OCI-LY7 (cell line): ENCODE measurements at regions not wholly inside any gene's neighbourhood (a gene's known extent, or its start where the extent isn't known, plus 50 kb on each side); places are given as distances from the start of the nearest gene placed in this dataset.

Source experiments
- EZH2phosphoT487 ChIP-seq: fragments of 200-600 bp; sonication (generic); IDR thresholded peaks from 2 replicates; pipeline ENCODE4 v1.6.1; 2018; ENCODE audit warnings: low read depth, borderline replicate concordance, mild to moderate bottlenecking, mixed run types, antibody characterized with exemption, low read length, moderate library complexity, mixed read lengths
- TF ChIP-seq, protein P1 (sequence below): fragments of 200-600 bp; sonication (generic); conservative IDR thresholded peaks from 2 replicates; pipeline ENCODE4 v1.5.1; 2014; ENCODE audit warnings: mild to moderate bottlenecking, antibody characterized with exemption, low read length, moderate library complexity, mixed read lengths

DNA sequence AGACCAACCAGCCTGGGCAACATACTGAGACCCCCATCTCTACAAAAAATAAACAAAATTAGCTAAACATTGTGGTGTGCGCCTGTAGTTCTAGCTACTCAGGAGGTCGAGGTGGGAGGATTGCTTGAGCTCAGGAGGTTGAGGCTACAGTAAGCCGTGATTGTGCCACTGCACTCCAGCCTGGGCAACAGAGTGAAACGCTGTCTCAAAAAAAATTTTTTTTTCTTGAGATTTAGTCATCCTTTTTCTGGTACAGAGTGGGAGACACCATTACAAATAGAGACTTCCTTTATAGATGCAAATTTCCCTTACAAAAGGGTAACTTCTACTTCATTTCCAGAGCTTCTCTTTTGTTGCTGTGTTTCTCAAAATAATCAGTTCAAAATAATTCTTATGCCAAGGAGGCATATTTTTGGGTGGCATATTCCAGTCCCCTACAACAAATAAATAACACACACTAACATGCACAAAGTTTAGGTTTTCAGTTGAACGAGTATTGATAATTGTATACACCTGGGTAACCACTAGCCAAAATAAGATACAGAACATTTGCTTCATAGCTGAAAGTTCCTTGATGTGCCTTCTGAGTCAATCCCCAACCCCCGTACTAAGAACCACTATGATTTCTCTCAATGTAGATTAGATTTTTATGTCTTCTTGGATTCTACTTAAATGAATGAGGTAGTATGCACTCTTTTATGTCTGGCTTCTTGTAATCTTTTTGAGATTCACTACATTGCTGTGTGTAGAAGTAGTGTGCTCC is 248.9 kb upstream of the PROK2 start:
- TF ChIP-seq, protein P1, sequence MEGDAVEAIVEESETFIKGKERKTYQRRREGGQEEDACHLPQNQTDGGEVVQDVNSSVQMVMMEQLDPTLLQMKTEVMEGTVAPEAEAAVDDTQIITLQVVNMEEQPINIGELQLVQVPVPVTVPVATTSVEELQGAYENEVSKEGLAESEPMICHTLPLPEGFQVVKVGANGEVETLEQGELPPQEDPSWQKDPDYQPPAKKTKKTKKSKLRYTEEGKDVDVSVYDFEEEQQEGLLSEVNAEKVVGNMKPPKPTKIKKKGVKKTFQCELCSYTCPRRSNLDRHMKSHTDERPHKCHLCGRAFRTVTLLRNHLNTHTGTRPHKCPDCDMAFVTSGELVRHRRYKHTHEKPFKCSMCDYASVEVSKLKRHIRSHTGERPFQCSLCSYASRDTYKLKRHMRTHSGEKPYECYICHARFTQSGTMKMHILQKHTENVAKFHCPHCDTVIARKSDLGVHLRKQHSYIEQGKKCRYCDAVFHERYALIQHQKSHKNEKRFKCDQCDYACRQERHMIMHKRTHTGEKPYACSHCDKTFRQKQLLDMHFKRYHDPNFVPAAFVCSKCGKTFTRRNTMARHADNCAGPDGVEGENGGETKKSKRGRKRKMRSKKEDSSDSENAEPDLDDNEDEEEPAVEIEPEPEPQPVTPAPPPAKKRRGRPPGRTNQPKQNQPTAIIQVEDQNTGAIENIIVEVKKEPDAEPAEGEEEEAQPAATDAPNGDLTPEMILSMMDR = no peak
- no peak for TF ChIP-seq EZH2phosphoT487
